ENCODE measurements at regions not wholly inside any gene's neighbourhood (a gene's known extent, or its start where the extent isn't known, plus 50 kb on each side); places are given as distances from the start of the nearest gene placed in this dataset.

DNA sequence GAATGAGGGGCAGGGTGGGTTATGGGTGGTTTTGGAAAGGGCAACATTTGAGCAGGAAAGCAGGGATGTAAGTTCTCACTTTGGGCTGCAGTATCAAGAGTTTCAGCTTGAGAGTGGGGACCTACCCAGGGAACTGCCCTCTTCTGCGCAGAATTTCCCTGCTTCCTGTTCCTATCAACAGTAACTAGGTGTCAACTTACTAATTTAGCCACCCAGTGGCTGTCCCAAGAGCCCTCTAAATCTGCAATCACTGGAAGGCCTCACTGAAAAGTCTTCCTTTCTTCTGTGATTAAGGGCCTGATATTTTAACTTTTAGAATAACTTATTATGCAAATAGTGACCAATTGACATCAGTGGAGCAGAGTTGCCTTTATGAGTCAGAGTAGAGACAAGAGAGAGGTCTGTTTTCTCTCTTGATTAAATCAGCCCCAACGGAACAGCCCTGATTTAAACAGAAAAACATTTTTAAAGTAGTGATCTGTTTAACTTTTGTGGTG is 118.2 kb upstream of the RIPOR2 start:
- Histone ChIP-seq H3K79me2 (ENCODE audit: control insufficient read depth, low read length) (no peaks in the 10 kb centered on the region), H3K4me2 (ENCODE audit: low read length) (peak overlapping the region; percentile 33), H4K20me1 (ENCODE audit: control insufficient read depth, insufficient read depth, low read depth, low read length) (no peaks in the 10 kb centered on the region), H3K27me3 (ENCODE audit: control insufficient read depth, low read length) (no peaks in the 10 kb centered on the region), H3K9me2 (replicated peaks; ENCODE audit: control insufficient read depth, low read length) (no peaks in the 10 kb centered on the region), H3K9me3 (ENCODE audit: control insufficient read depth, insufficient read depth, low read length) (no peaks in the 10 kb centered on the region), H3K36me3 (ENCODE audit: control insufficient read depth, low read length) (no peaks in the 10 kb centered on the region), H3F3A (ENCODE audit: control insufficient read depth, insufficient read depth) (peaks cover 4% of the 10 kb centered on the region; the same call in 1 of the 2 replicates), H3K27ac (ENCODE audit: low read depth, low read length) (no peak overlapping the region; the same call in 1 of the 2 replicates), H3K4me3 (ENCODE audit: low read length) (no peak overlapping the region), H3K4me1 (ENCODE audit: control insufficient read depth, low read length) (peaks cover 58% of the 10 kb centered on the region)
- TF ChIP-seq, protein P1, sequence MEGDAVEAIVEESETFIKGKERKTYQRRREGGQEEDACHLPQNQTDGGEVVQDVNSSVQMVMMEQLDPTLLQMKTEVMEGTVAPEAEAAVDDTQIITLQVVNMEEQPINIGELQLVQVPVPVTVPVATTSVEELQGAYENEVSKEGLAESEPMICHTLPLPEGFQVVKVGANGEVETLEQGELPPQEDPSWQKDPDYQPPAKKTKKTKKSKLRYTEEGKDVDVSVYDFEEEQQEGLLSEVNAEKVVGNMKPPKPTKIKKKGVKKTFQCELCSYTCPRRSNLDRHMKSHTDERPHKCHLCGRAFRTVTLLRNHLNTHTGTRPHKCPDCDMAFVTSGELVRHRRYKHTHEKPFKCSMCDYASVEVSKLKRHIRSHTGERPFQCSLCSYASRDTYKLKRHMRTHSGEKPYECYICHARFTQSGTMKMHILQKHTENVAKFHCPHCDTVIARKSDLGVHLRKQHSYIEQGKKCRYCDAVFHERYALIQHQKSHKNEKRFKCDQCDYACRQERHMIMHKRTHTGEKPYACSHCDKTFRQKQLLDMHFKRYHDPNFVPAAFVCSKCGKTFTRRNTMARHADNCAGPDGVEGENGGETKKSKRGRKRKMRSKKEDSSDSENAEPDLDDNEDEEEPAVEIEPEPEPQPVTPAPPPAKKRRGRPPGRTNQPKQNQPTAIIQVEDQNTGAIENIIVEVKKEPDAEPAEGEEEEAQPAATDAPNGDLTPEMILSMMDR (IDR thresholded peaks at IDR 0.05; ENCODE audit: low read depth, low read length, poor library complexity, severe bottlenecking), result peak; percentile 16
- TF ChIP-seq EZH2phosphoT487 (IDR thresholded peaks at IDR 0.05; ENCODE audit: borderline replicate concordance, low read length), result no peak

GRCh38 chr6:25054469-25054868 is 118.7 kb upstream of the RIPOR2 start:
- Histone ChIP-seq H3K27ac (ENCODE audit: low read depth, low read length) (no peak overlapping the region), H3K4me2 (ENCODE audit: low read length) (peak overlapping the region; percentile 33), H4K20me1 (ENCODE audit: control insufficient read depth, insufficient read depth, low read depth, low read length) (no peaks in the 10 kb centered on the region), H3K9me2 (replicated peaks; ENCODE audit: control insufficient read depth, low read length) (no peaks in the 10 kb centered on the region), H3K9me3 (ENCODE audit: control insufficient read depth, insufficient read depth, low read length) (no peaks in the 10 kb centered on the region), H3K27me3 (ENCODE audit: control insufficient read depth, low read length) (no peaks in the 10 kb centered on the region), H3K4me1 (ENCODE audit: control insufficient read depth, low read length) (peaks cover 53% of the 10 kb centered on the region), H3K36me3 (ENCODE audit: control insufficient read depth, low read length) (no peaks in the 10 kb centered on the region), H3K4me3 (ENCODE audit: low read length) (no peak overlapping the region), H3K79me2 (ENCODE audit: control insufficient read depth, low read length) (no peaks in the 10 kb centered on the region), H3F3A (ENCODE audit: control insufficient read depth, insufficient read depth) (peaks cover 4% of the 10 kb centered on the region; the same call in 1 of the 2 replicates)
- TF ChIP-seq, protein P1 (IDR thresholded peaks at IDR 0.05; ENCODE audit: low read depth, low read length, poor library complexity, severe bottlenecking), result no peak
- TF ChIP-seq EZH2phosphoT487 (IDR thresholded peaks at IDR 0.05; ENCODE audit: borderline replicate concordance, low read length), result no peak

- Histone ChIP-seq H3K4me3 (ENCODE audit: low read length) (no peak overlapping the region), H3K27ac (ENCODE audit: low read depth, low read length) (no peak overlapping the region), H3K9me2 (replicated peaks; ENCODE audit: control insufficient read depth, low read length) (no peaks in the 10 kb centered on the region), H3K4me1 (ENCODE audit: control insufficient read depth, low read length) (peaks cover 36% of the 10 kb centered on the region), H3K9me3 (ENCODE audit: control insufficient read depth, insufficient read depth, low read length) (no peaks in the 10 kb centered on the region), H3K27me3 (ENCODE audit: control insufficient read depth, low read length) (no peaks in the 10 kb centered on the region), H3K36me3 (ENCODE audit: control insufficient read depth, low read length) (no peaks in the 10 kb centered on the region), H4K20me1 (ENCODE audit: control insufficient read depth, insufficient read depth, low read depth, low read length) (no peaks in the 10 kb centered on the region), H3K79me2 (ENCODE audit: control insufficient read depth, low read length) (no peaks in the 10 kb centered on the region), H3K4me2 (ENCODE audit: low read length) (no peak overlapping the region), H3F3A (ENCODE audit: control insufficient read depth, insufficient read depth) (no peaks in the 10 kb centered on the region)
- TF ChIP-seq, protein P1 (IDR thresholded peaks at IDR 0.05; ENCODE audit: low read depth, low read length, poor library complexity, severe bottlenecking), result no peak
- no peak for TF ChIP-seq EZH2phosphoT487 (IDR thresholded peaks at IDR 0.05; ENCODE audit: borderline replicate concordance, low read length)
Observed at GRCh38 chr6:25056130-25056529, 120.4 kb upstream of the RIPOR2 start.

All from DOHH2 (cell line).